ENCODE measurements at regions not wholly inside any gene's neighbourhood (a gene's known extent, or its start where the extent isn't known, plus 50 kb on each side); places are given as distances from the start of the nearest gene placed in this dataset.

DNA sequence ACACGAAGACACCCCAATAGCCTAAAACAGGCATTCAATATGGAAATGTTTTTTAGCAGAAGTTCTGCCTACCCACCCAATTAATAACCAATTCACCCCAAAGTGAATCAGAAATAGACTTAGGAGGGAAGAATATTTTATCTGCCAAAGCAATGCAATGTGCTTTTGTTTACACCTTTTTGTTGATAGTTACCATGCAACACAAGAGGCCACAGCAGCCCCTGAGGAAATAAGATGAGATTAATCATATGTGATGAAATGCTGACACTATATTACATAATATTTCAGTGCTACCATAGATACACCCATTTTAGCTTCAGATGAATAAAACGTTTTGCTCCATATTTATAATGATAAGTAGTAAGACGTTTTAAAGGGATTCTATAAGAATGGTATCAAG lies 60.9 kb upstream of the RGS2 start:
- Histone ChIP-seq H3K4me3 (ENCODE audit: low read depth, low read length) (no peak overlapping the region), H3K27me3 (ENCODE audit: control insufficient read depth, insufficient read depth, low read length) (no peaks in the 10 kb centered on the region), H3K36me3 (ENCODE audit: control insufficient read depth, insufficient read depth, low read length) (no peaks in the 10 kb centered on the region)
- no peak for DNase-seq (ENCODE audit: low read depth)
- TF ChIP-seq CTCF (IDR thresholded peaks at IDR 0.05; ENCODE audit: insufficient read depth, low read length, poor library complexity, severe bottlenecking) = no peak

GRCh38 chr1:192749349-192749748 lies 59.5 kb upstream of the RGS2 start:
- DNase-seq (ENCODE audit: low read depth) = no peak
- Histone ChIP-seq H3K27me3 (ENCODE audit: control insufficient read depth, insufficient read depth, low read length) (no peaks in the 10 kb centered on the region), H3K36me3 (ENCODE audit: control insufficient read depth, insufficient read depth, low read length) (no peaks in the 10 kb centered on the region), H3K4me3 (ENCODE audit: low read depth, low read length) (no peak overlapping the region)
- TF ChIP-seq CTCF (IDR thresholded peaks at IDR 0.05; ENCODE audit: insufficient read depth, low read length, poor library complexity, severe bottlenecking) = no peak

- no peak for TF ChIP-seq CTCF (IDR thresholded peaks at IDR 0.05; ENCODE audit: insufficient read depth, low read length, poor library complexity, severe bottlenecking)
Measured at GRCh38 chr1:192751260-192751659, 57.6 kb upstream of the RGS2 start.

GRCh38 chr1:192756314-192756713 lies 52.5 kb upstream of the RGS2 start:
- Histone ChIP-seq H3K36me3 (ENCODE audit: control insufficient read depth, insufficient read depth, low read length) (no peaks in the 10 kb centered on the region), H3K4me3 (ENCODE audit: low read depth, low read length) (no peak overlapping the region), H3K27me3 (ENCODE audit: control insufficient read depth, insufficient read depth, low read length) (no peaks in the 10 kb centered on the region)
- no peak for TF ChIP-seq CTCF (IDR thresholded peaks at IDR 0.05; ENCODE audit: insufficient read depth, low read length, poor library complexity, severe bottlenecking)
- no peak for DNase-seq (ENCODE audit: low read depth)

More at GRCh38 chr1:192751260-192751659, 57.6 kb upstream of the RGS2 start:
- Histone ChIP-seq H3K27me3 (ENCODE audit: control insufficient read depth, insufficient read depth, low read length) (no peaks in the 10 kb centered on the region), H3K4me3 (ENCODE audit: low read depth, low read length) (no peak overlapping the region), H3K36me3 (ENCODE audit: control insufficient read depth, insufficient read depth, low read length) (no peaks in the 10 kb centered on the region)
- DNase-seq (ENCODE audit: low read depth) = no peak

GRCh38 chr1:192756847-192757246 lies 52.0 kb upstream of the RGS2 start:
- DNase-seq (ENCODE audit: low read depth) = no peak
- TF ChIP-seq CTCF (IDR thresholded peaks at IDR 0.05; ENCODE audit: insufficient read depth, low read length, poor library complexity, severe bottlenecking) = no peak
- no peak overlapping the region for H3K4me3 ChIP-seq (ENCODE audit: low read depth, low read length)
- H3K36me3 ChIP-seq (ENCODE audit: control insufficient read depth, insufficient read depth, low read length) = no peaks in the 10 kb centered on the region
- H3K27me3 ChIP-seq (ENCODE audit: control insufficient read depth, insufficient read depth, low read length) = no peaks in the 10 kb centered on the region

- no peak for DNase-seq (ENCODE audit: low read depth)
- Histone ChIP-seq H3K4me3 (ENCODE audit: low read depth, low read length) (no peak overlapping the region), H3K36me3 (ENCODE audit: control insufficient read depth, insufficient read depth, low read length) (no peaks in the 10 kb centered on the region), H3K27me3 (ENCODE audit: control insufficient read depth, insufficient read depth, low read length) (no peaks in the 10 kb centered on the region)
- no peak for TF ChIP-seq CTCF (IDR thresholded peaks at IDR 0.05; ENCODE audit: insufficient read depth, low read length, poor library complexity, severe bottlenecking)
Measured at GRCh38 chr1:192758492-192758891, 50.3 kb upstream of the RGS2 start.

All from kidney epithelial cell (primary cell).